Upper lobe of right lung (tissue), 1 donor: ENCODE measurements at regions not wholly inside any gene's neighbourhood (a gene's known extent, or its start where the extent isn't known, plus 50 kb on each side); places are given as distances from the start of the nearest gene placed in this dataset.

Source experiments
- ATAC-seq: fragments of 200-7000 bp; cut with Tn5 transposase; one replicate; pipeline ENCODE4 v1.9.1; 2020; ENCODE audit warnings: mild to moderate bottlenecking, moderate library complexity
- DNase-seq: peaks from one replicate; pipeline ENCODE4 v3.0.0-alpha.2; 2020
- H3K27ac ChIP-seq: fragments of 200-600 bp; one replicate; pipeline ENCODE4 v1.8.0; 2022
- H3K27me3 ChIP-seq: fragments of 200-600 bp; one replicate; pipeline ENCODE4 v1.8.0; 2022; ENCODE audit warnings: mild to moderate bottlenecking
- H3K36me3 ChIP-seq: fragments of 200-600 bp; one replicate; pipeline ENCODE4 v1.8.0; 2022
- H3K4me1 ChIP-seq: fragments of 200-600 bp; one replicate; pipeline ENCODE4 v1.8.0; 2022
- H3K4me3 ChIP-seq: fragments of 200-600 bp; one replicate; pipeline ENCODE4 v1.8.0; 2022; ENCODE audit warnings: mild to moderate bottlenecking
- H3K9me3 ChIP-seq: fragments of 200-600 bp; one replicate; pipeline ENCODE4 v1.8.0; 2022
- intact Hi-C: fragments of 100-400 bp; cut with DNase I; formaldehyde crosslinking; loops from one replicate; pipeline ENCODE4 v1.11.0; 2022
- TF ChIP-seq, protein P1 (sequence below): fragments of 200-600 bp; IDR thresholded peaks from one replicate; pipeline ENCODE4 v1.8.0; 2022; ENCODE audit warnings: antibody characterized with exemption
- donor health status: DM: no; HTN: yes; CAD: no; lungs with severe emphysema.

DNA sequence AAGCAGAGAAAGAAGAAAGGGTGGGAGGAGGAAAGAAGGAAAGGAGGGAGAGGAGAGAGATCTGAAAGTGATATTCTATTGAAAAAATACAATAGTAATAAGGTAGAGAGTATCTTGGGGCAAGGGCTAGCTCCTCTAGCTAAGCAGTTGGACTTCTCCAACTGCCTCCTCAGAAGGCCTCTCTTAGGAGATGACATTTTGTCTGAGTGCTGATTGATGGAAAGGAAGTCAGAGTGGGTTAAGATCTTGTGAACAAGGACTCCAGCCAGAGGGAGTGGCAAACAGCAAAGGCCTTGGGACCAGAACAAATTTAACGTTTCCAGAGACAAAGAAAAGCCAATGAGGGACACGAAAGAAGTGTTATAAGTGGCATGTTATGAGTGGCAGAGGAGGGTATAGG lies 111.8 kb upstream of the TNFAIP3 start:
- Histone ChIP-seq H3K27ac (no peak overlapping the region), H3K4me1 (no peaks in the 10 kb centered on the region), H3K36me3 (no peaks in the 10 kb centered on the region), H3K4me3 (no peak overlapping the region), H3K27me3 (no peaks in the 10 kb centered on the region), H3K9me3 (no peaks in the 10 kb centered on the region)
- intact Hi-C loops = no loop called here
- TF ChIP-seq, protein P1, sequence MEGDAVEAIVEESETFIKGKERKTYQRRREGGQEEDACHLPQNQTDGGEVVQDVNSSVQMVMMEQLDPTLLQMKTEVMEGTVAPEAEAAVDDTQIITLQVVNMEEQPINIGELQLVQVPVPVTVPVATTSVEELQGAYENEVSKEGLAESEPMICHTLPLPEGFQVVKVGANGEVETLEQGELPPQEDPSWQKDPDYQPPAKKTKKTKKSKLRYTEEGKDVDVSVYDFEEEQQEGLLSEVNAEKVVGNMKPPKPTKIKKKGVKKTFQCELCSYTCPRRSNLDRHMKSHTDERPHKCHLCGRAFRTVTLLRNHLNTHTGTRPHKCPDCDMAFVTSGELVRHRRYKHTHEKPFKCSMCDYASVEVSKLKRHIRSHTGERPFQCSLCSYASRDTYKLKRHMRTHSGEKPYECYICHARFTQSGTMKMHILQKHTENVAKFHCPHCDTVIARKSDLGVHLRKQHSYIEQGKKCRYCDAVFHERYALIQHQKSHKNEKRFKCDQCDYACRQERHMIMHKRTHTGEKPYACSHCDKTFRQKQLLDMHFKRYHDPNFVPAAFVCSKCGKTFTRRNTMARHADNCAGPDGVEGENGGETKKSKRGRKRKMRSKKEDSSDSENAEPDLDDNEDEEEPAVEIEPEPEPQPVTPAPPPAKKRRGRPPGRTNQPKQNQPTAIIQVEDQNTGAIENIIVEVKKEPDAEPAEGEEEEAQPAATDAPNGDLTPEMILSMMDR = no peak
- ATAC-seq (no peak), DNase-seq (no peak)

GRCh38 chr6:137756788-137757187 lies 110.3 kb upstream of the TNFAIP3 start:
- no peak overlapping the region for H3K27ac ChIP-seq
- no peaks in the 10 kb centered on the region for H3K9me3 ChIP-seq
- H3K27me3 ChIP-seq = no peaks in the 10 kb centered on the region
- DNase-seq = no peak
- TF ChIP-seq, protein P1 = no peak
- no peak overlapping the region for H3K4me3 ChIP-seq
- ATAC-seq = no peak
- intact Hi-C loops = no loop called here
- H3K4me1 ChIP-seq = no peaks in the 10 kb centered on the region
- H3K36me3 ChIP-seq = no peaks in the 10 kb centered on the region

DNA sequence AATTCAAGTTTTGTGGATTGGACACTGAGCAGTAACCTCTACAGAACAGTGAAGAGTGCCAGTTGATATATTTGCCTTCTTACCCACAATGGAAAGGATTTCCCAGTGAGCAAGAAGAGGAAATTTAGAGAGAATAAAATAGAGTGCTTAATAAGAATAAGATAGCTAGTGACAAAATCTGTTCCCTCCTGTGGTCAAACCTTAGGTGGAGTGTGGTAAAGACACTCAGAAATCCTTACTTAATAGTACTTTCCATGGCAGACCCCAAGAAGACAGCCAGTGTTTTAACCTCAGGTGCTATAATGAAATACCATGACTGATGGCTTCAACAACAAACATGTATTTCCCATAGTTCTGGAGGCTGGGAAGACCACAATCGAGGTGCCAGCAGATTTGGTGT lies 108.4 kb upstream of the TNFAIP3 start:
- intact Hi-C loops = no loop called here
- TF ChIP-seq, protein P1 = no peak
- H3K9me3 ChIP-seq = no peaks in the 10 kb centered on the region
- no peak for DNase-seq
- H3K27ac ChIP-seq = no peak overlapping the region
- H3K36me3 ChIP-seq = no peaks in the 10 kb centered on the region
- no peak overlapping the region for H3K4me3 ChIP-seq
- H3K27me3 ChIP-seq = no peaks in the 10 kb centered on the region
- H3K4me1 ChIP-seq = no peaks in the 10 kb centered on the region
- no peak for ATAC-seq

DNA sequence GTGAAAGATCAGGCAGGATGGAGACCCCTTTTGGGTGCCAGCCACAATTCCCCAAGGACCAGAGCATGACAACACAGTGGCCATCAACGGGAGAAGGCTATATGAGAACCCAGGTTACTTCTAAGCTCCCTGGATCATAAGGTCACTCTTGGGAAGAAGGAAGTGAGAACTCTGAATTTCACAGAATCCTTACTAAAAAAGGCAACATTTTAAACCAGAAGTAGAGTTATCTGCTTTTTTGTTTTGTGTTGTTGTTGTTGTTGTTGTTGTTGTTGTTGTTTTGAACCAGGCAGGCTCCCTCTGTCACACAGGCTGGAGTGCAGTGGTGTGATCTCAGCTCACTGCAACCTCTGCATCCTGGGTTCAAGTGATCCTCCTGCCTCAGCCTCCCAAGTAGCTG lies 107.4 kb upstream of the TNFAIP3 start:
- TF ChIP-seq, protein P1 = no peak
- Histone ChIP-seq H3K36me3 (no peaks in the 10 kb centered on the region), H3K9me3 (no peaks in the 10 kb centered on the region), H3K4me3 (no peak overlapping the region), H3K27me3 (no peaks in the 10 kb centered on the region), H3K4me1 (no peaks in the 10 kb centered on the region), H3K27ac (no peak overlapping the region)
- intact Hi-C loops = no loop called here
- ATAC-seq (no peak), DNase-seq (no peak)

GRCh38 chr6:137761072-137761471 lies 106.0 kb upstream of the TNFAIP3 start:
- intact Hi-C loops = no loop called here
- H3K9me3 ChIP-seq = no peaks in the 10 kb centered on the region
- no peaks in the 10 kb centered on the region for H3K27me3 ChIP-seq
- no peaks in the 10 kb centered on the region for H3K36me3 ChIP-seq
- ATAC-seq (no peak), DNase-seq (no peak)
- TF ChIP-seq, protein P1 = no peak
- no peaks in the 10 kb centered on the region for H3K4me1 ChIP-seq
- H3K27ac ChIP-seq = no peak overlapping the region
- H3K4me3 ChIP-seq = no peak overlapping the region

- TF ChIP-seq, protein P1 = no peak
- no peak for DNase-seq
- H3K27me3 ChIP-seq = no peaks in the 10 kb centered on the region
- H3K4me1 ChIP-seq = no peaks in the 10 kb centered on the region
- ATAC-seq = no peak
- H3K9me3 ChIP-seq = no peaks in the 10 kb centered on the region
- no peak overlapping the region for H3K4me3 ChIP-seq
- intact Hi-C loops = no loop called here
- H3K27ac ChIP-seq = no peak overlapping the region
- no peaks in the 10 kb centered on the region for H3K36me3 ChIP-seq
These were observed 105.6 kb upstream of the TNFAIP3 start for GRCh38 chr6:137761487-137761886.
